Activated T-cell treated with anti-CD3 and anti-CD28 coated beads for 1 hour (primary cell): ENCODE measurements at regions not wholly inside any gene's neighbourhood (a gene's known extent, or its start where the extent isn't known, plus 50 kb on each side); places are given as distances from the start of the nearest gene placed in this dataset.

ENCODE experiments used
- DNase-seq: peaks from one replicate; pipeline ENCODE4 v3.0.0-alpha.2; 2020; ENCODE audit warnings: low read depth

DNA sequence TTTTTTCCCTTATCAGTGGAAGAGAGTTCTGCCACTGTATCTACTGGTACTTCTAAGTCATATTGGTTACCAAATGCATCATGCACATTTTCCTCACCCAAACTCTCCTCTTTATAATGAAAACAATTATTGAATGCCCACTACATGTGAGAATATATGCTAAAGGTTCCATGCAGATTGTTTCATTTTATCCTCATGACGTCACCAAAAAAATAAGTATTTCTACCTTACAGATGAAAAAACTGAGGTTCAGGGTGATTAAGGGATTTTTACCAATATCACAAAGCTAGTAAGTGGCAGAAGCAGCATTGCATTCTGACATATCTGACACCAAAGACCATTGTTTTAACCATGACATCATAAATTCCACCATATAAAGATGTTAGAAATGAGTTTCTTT, 51.9 kb upstream of the ZEB2 start:
- no peak for DNase-seq

- no peak for DNase-seq
These were observed 50.6 kb upstream of the ZEB2 start for GRCh38 chr2:144570566-144570965.
